NCI-H1105 treated with DMSO at 0.1 percent for 48 hours (cell line): ENCODE measurements at regions not wholly inside any gene's neighbourhood (a gene's known extent, or its start where the extent isn't known, plus 50 kb on each side); places are given as distances from the start of the nearest gene placed in this dataset.
A peak's percentile ranks its signal among the peaks of the same experiment; 100 is the strongest.
"Not testable (repeated sequence)": the region's sequence is repeated elsewhere in the genome, so short reads cannot be mapped to it uniquely, and the experiment has no call there.

ENCODE experiments used
- DNase-seq: peaks from one replicate; lab custom pipeline; 2025; lab: John Stamatoyannopoulos, UW

DNA sequence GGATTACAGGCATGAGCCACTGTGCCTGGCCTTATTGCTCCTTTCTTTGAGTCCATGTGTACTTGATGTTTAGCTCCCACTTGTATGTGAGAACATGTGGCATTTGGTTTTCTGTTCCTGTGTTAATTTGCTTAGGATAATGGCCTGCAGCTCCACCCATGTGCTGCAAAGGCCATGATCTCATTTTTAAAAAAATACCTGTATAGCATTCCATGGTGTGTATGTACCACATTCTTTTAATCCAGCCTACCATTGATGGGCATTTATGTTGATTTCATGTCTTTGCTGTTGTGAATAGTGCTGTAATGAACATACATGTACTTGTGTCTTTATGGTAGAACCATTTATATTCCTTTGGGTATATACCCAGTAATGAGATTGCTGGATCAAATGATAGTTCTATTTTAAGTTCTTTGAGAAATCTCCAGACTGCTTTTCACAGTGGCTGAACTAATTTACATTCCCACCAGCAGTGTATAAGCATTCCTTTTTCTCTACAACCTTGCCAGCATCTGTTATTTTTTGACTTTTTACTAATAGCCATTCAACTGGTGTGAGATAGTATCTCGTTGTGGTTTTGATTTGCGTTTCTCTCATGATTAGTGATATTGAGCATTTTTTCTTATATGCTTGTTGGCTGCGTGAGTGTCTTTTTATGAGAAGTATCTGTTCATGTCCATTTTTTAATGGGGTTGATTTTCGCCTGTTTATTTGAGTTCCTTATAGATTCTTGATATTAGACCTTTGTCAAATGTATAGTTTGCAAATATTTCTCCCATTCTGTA, 136.4 kb upstream of the SPRED2 start:
- DNase-seq, result not testable (repeated sequence)

DNA sequence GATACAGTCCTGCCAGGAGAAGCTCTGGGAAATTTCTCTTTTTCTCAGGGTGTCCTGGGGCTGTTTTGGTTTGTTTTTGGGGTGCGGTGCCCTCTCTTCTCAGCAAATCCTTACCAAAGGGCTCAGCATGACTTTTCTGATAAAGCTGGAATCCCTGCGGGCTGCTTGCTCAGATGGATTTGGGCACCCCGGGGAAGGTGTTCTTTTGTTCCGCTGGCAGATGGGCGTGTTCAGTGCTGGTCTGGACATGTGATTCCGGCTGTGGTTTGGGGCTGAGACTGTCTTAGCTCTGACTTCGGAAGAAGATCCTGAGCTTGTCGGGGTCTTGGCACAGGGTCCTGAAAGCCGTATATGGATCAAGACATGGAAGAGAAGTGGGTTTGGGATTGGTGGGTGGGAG, 134.2 kb upstream of the SPRED2 start:
- DNase-seq, result no peak

DNA sequence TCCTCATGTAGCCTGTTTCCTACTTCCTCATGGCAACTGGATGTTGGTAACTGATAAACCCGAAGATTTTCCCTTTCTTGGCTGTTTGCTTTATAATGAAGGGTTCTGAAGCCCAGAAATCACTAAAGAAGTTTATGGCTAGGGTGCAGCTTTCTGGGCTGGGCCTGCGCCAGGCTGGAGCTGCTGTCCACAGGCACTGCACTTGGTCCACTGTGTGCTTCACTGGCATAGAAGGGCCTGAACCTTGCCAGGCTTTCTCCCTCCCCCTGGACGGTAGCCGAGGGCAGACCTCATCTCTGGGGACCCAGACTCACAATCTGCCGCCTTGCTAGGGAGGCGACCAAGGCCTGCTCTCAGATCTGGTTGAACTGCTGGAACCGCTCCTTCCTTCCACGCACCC, 133.3 kb upstream of the SPRED2 start:
- DNase-seq, result no peak

GRCh38 chr2:65564299-65564698, 131.9 kb upstream of the SPRED2 start:
- DNase-seq, result no peak

DNA sequence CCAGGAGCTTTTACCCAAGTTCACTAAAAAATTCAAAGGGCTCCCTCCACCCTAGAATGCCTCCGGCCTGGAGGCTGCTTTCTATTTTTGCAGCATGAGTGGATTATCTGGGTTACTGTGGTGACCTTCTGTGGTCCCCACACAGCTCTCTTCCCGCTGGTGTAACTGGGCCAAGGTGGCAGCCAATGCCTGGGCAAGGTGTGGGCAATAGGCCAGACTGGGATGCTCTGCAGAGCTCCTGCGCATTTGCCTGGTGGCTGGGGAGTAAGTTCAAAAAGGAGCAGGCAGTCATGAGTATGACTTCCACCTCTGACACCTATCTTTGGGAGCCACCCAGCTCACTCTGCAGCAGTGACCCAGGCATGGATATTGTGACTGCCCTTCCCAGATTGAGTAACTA, 130.5 kb upstream of the SPRED2 start:
- DNase-seq, result no peak

DNA sequence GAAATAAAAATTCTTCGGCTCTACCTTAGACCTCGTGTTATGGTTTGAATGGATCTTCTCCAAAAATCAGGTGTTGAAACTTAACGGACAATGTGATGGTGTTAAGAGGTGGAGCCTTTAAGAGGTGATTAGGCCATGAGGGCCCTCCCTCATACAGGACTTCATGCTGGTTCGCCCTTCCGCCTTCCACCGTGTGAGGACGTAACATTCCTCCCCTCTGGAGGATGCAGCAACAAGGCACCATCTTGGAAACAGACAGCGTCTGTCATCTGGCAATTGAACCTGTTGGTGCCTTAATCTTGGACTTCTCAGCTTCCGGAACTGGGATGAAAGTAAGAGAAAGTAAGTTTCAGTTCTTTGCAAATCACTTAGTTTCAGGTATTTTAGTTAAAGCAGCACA, 126.3 kb upstream of the SPRED2 start:
- DNase-seq, result no peak

DNA sequence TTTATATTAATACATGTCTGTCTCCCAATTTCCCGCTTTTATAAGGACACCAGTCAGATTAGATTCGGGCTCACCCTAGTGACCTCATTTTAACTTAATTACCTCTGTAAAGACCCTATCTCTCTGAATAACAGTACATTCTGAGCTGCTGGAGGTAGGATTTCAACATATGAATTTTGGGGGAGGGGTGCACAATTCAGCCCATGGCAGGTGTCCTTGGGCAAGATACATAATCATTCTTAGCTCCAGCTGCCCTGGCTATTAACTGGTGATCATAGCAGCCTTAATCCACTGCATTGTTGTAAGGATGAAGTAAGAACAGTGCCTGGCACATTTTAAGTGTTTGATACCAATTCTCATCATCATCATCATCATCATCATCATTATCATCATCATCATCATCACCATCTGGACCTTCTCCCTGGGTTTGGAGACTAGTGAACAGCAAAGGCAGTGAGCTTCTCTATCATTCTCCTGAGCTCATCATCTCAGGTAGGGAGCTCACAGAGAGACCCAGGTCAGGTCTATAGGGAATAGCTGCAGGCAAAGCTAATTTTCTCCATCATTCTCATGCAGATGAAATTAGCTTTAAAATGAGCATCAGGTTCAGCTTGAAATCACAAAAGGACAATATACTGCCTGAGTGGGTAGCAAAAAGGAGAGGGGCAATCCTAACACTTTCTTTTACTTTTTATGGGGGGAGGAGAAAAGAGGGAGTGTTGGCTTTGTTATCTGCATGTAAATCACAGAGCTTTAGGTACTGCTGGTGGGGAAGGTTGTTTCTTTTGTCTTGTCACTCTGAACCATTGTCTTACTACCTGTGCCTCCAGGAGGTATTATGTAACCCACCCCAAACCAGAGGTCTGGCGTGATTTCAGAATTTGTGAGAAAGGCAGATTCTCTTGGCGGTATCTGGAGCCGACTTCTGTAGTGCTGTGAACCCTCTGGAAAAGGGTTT, 125.5 kb upstream of the SPRED2 start:
- DNase-seq, result no peak

DNA sequence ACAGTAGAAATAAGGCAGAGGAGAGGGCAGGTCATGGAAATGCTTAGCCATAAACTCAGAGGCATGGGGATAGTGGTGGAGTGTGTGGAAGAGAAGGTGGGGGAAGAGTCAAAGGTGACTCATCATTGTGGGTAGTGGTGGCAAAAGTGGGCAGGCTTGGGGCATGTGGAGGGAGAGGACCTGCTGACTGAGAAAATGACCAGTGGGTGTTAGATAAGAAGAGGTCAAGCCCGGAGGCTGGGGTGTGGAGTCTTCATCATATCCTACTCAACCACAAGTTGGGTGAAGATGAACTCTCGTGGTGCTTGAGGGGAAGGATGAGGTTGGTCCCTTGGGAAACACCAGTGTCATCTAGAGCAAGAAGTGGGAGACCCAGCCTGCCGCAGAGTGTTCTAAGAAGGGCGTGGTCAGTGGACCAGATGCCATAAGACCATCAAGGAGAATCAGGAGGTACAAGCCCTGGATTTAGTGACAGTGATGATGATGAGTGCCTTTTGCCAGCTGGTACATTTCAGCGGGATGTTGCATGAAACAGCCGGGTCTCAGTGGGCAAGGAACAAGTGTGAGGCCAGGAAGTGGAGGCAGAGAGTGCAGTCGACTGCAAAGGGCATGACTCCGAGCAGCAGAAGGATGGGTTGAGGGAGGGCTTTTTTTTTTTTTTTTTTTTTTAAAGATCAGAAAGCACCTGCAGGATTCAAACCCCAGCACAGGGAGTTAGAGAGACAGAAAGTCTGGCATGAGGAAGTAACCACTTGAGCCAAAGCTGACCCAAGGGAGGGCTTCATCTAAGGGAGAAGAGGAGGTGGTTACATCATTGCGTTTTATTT, 122.6 kb upstream of the SPRED2 start:
- DNase-seq, result no peak

DNA sequence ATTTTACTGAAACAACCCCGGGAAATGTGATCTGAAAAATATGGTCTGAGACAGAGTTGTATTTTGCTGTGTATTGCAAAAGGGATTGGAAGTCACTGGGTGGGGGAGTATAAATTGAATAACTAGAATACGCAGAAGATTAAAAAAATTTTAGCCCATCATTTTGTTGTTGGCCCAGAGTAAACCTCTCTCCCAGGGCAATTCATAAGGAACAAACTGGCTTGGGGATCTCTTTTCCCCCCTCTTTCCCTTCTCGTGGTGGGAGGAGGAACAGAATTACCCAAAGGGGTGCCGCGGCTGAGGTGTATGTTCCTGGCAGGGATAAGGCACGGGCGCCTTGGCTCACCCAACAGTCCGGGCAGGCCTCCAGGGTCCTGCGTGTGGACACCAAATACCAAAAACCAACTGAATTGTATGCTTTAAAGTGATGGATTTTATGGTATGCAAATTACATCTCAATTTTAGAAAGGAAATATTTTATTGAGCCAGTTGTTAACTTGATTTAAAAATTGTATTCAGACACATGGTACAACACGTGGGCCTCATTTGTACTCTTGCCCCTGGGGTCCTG, 121.2 kb upstream of the SPRED2 start:
- no peak for DNase-seq

- DNase-seq, result no peak
Measured at GRCh38 chr2:65551528-65551927, 119.1 kb upstream of the SPRED2 start.

GRCh38 chr2:65550246-65550645, 117.8 kb upstream of the SPRED2 start:
- no peak for DNase-seq

GRCh38 chr2:65549631-65550030, 117.2 kb upstream of the SPRED2 start:
- DNase-seq, result no peak

GRCh38 chr2:65549257-65549627, 116.8 kb upstream of the SPRED2 start:
- no peak for DNase-seq

DNA sequence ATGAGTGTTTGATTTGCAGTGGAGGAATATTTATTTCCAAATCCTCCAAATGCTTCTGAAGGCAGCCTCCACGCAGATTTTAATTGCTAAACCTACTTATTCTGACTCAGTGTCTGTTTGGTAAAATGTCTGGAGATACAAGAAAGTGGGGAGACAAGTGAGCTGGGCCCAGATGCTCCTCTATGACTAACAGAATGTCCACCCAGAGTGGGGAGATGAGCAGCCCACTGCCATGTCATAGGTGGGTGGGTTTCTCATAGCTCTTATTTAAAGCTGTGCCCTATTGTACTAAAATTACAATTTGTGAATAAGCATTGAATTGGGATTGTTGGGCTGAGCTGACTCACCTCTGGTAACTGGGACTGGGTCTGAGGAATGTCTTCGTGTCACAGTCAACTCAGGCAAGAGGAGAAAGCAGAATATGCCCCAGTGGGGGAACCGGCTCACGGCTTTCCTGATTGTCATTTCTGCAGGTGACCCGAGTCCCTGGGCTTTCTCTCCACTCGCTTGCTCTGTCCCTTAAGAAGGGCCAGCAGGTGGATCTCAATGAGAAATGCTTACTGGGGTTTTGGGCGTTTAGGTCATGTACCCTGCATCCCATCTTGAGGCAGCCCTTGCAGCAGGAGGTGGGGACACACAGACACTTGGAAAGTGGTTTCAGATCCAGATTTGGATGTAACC, 116.3 kb upstream of the SPRED2 start:
- DNase-seq, result no peak

DNA sequence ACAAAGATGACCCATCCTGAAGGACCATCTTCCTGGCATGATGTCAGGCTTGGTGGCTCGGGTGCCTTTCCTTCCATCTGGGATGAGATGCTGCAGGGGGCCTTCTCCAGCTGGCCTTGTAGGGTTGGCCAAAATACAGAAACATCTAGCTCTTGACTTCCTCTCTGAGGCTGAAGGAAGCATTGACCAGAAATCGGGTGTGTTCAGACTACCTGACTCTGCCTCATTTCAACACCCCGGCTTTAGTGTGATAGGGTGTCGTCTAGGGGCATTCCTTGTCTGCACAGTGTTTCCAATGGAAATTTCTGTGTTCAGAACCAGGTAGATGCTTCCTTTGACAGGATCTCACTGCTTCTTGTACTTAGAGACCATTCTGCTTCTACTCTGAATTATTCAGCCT, 115.7 kb upstream of the SPRED2 start:
- no peak for DNase-seq

DNA sequence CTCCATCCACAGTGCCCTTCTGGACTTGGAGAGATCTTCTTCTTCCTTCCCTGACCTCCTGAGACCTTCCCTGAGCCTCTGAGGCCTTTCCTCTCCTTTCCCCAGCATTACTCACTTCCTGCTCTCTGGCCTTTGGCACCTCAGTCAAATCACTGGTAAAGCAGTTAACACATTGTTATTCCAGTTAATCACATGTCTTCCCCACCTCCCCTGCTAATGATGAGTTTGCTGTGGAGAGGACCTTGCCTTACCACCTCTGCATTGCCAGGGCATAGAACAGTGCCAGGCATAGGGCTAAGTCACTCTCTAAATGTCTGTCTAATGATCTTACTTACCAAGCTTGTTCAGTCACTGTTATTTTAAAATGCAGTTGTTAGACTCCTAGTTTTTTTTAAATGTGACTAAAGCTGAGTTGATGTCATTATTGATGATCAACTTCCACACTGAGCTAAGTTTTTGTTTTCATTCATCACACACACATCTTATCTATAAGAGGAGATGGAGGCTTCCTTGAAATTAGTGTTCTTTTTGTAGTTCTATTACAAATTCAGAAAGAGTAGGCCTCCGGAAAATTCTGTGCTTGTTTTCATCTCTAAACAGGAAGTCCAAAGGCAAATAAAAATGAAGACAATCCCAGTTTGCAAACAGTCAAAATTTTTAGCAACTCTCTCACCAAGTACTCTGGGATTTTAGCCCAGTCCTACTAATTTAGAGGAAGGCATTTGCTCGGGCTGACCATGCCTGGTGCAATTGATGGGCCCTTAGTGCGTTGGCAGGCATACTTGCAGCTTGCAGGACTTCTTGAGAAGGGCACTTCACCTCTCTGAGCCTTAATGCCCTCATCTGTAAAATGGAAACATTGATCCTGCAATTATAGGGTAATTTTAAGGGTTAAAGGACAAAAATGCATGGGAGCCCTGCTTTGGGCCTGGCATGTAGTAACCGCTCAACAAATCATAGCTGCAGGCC, 113.7 kb upstream of the SPRED2 start:
- DNase-seq, result no peak

DNA sequence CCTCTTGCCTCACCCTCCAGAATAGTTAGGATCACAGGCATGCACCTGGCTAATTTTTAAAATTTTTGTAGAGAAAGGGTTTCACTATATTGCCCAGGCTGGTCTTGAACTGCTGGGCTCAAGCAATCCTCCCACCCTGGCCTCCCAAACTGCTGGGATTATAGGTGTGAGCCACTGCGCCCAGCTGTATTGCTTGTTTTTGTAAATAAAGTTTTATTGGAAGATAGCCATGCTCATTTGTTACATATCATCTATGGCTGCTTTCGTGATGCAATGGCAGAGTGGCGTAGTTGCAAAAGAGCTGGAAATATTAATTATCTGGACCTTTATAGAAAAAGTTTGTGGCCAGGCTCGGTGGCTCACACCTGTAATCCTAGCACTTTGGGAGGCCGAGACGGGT, 109.4 kb upstream of the SPRED2 start:
- DNase-seq, result no peak

DNA sequence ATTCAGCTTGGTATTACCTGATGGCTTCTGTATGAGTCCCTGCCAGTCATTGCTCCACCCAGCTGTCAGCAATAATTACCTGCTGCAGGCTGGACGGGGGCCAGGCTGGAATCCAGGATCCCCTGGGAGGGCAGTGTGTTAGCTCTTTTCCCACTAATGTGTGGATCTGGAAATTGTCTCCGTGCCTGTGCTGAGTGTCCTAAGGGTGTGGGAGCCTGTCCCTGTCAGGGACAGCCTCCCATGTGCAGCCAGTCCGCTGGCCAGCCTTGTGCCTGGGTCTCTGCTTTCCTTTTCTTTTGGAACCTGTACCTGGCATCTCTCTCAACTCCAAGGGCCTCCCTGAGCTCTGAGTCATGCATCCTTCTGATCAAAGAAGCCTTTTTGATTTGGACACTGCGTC, 107.2 kb upstream of the SPRED2 start:
- DNase-seq, result peak; percentile 63

- DNase-seq, result no peak
Measured at GRCh38 chr2:65537651-65538385, 105.4 kb upstream of the SPRED2 start.

DNA sequence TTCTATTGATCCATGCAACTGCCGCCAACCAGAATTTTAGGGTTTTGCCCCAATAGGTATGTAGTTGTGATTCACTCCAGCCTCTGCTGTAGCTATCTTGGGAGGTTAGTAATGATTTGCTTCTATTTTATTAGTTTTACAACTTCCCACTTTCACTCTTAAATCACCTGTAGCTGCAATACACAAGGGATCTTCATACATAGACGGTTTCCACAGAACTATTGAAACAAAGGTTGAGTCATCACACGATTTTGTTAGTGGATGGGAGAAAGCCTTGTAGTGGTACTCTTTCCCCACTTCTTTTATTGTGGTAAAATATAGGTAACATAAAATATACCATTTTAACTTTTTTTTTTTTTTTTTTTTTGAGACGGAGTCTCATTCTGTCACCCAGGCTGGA, 104.2 kb upstream of the SPRED2 start:
- DNase-seq, result no peak
